GM12892 (cell line): ENCODE measurements at regions not wholly inside any gene's neighbourhood (a gene's known extent, or its start where the extent isn't known, plus 50 kb on each side); places are given as distances from the start of the nearest gene placed in this dataset.

Experiments
- DNase-seq: peaks from one replicate; pipeline ENCODE4 v3.0.0; 2011; ENCODE audit not compliant: insufficient read length
- FAIRE-seq: peaks from 2 replicates; lab custom pipeline; 2011; peaks lifted over from hg19 to GRCh38; lab: Jason Lieb, UNC
- POLR2A ChIP-seq: IDR thresholded peaks from 2 replicates; pipeline ENCODE4 v1.6.1; 2011; ENCODE audit warnings: low read depth, low read length, control low read depth
- POLR2AphosphoS5 ChIP-seq: IDR thresholded peaks from 2 replicates; pipeline ENCODE4 v1.6.1; 2011; ENCODE audit warnings: low read depth, low read length, control low read depth
- TAF1 ChIP-seq: IDR thresholded peaks from 2 replicates; pipeline ENCODE4 v1.6.1; 2011; ENCODE audit warnings: low read depth, mild to moderate bottlenecking, control low read depth, low read length, borderline replicate concordance

- no peak for DNase-seq
- FAIRE-seq = no peak
- no peak for TF ChIP-seq POLR2A
- no peak for TF ChIP-seq TAF1
- no peak for TF ChIP-seq POLR2AphosphoS5
Observed at GRCh38 chr9:79165020-79165780, 406.6 kb upstream of the TLE4 start.

- TF ChIP-seq POLR2A (no peak), TAF1 (no peak), POLR2AphosphoS5 (no peak)
- DNase-seq (no peak), FAIRE-seq (no peak)
Observed at GRCh38 chr9:79166005-79166404, 405.8 kb upstream of the TLE4 start.

GRCh38 chr9:79170643-79171042 is 401.1 kb upstream of the TLE4 start:
- DNase-seq (no peak), FAIRE-seq (no peak)
- TF ChIP-seq POLR2AphosphoS5 = no peak
- no peak for TF ChIP-seq POLR2A
- no peak for TF ChIP-seq TAF1

- TF ChIP-seq POLR2A = no peak
- no peak for TF ChIP-seq TAF1
- no peak for TF ChIP-seq POLR2AphosphoS5
Observed at GRCh38 chr9:79173932-79174331, 397.8 kb upstream of the TLE4 start.

GRCh38 chr9:79176014-79176697 is 395.6 kb upstream of the TLE4 start:
- no peak for FAIRE-seq
- no peak for TF ChIP-seq POLR2A
- DNase-seq = no peak

More at GRCh38 chr9:79173932-79174331, 397.8 kb upstream of the TLE4 start:
- DNase-seq (no peak), FAIRE-seq (no peak)

- FAIRE-seq = no peak
- TF ChIP-seq POLR2A (no peak), TAF1 (no peak), POLR2AphosphoS5 (no peak)
- no peak for DNase-seq
Observed at GRCh38 chr9:79184831-79185230, 386.9 kb upstream of the TLE4 start.

- DNase-seq (no peak), FAIRE-seq (no peak)
- TF ChIP-seq POLR2AphosphoS5 (no peak), TAF1 (no peak), POLR2A (no peak)
Observed at GRCh38 chr9:79185866-79186265, 385.9 kb upstream of the TLE4 start.

GRCh38 chr9:79189511-79189924 is 382.2 kb upstream of the TLE4 start:
- no peak for FAIRE-seq
- TF ChIP-seq TAF1 (no peak), POLR2AphosphoS5 (no peak), POLR2A (no peak)
- no peak for DNase-seq

GRCh38 chr9:79193001-79193400 is 378.8 kb upstream of the TLE4 start:
- no peak for DNase-seq
- TF ChIP-seq POLR2A (no peak), TAF1 (no peak), POLR2AphosphoS5 (no peak)
- no peak for FAIRE-seq

- no peak for TF ChIP-seq TAF1
- TF ChIP-seq POLR2AphosphoS5 = no peak
- no peak for TF ChIP-seq POLR2A
- FAIRE-seq = no peak
- no peak for DNase-seq
Observed at GRCh38 chr9:79193501-79194223, 378.1 kb upstream of the TLE4 start.

GRCh38 chr9:79195879-79196278 is 375.9 kb upstream of the TLE4 start:
- TF ChIP-seq TAF1 = no peak
- TF ChIP-seq POLR2AphosphoS5 = no peak
- TF ChIP-seq POLR2A = no peak
- no peak for FAIRE-seq
- DNase-seq = no peak

- TF ChIP-seq POLR2A (no peak), POLR2AphosphoS5 (no peak), TAF1 (no peak)
- DNase-seq (no peak), FAIRE-seq (no peak)
Observed at GRCh38 chr9:79196606-79197005, 375.2 kb upstream of the TLE4 start.

GRCh38 chr9:79200336-79200735 is 371.4 kb upstream of the TLE4 start:
- FAIRE-seq = no peak

More at GRCh38 chr9:79200336-79200735, 371.4 kb upstream of the TLE4 start:
- TF ChIP-seq POLR2AphosphoS5 = no peak
- no peak for TF ChIP-seq TAF1
- no peak for TF ChIP-seq POLR2A
- DNase-seq = no peak
